Stimulated activated CD8-positive, alpha-beta memory T cell treated with anti-CD3 and anti-CD28 coated beads, Interleukin-4, amount 100 ng/mL, for 24 hours (primary cell): ENCODE measurements at regions not wholly inside any gene's neighbourhood (a gene's known extent, or its start where the extent isn't known, plus 50 kb on each side); places are given as distances from the start of the nearest gene placed in this dataset.

Source experiments
- DNase-seq: peaks from one replicate; pipeline ENCODE4 v3.0.0-alpha.2; 2020; ENCODE audit warnings: low read depth

DNA sequence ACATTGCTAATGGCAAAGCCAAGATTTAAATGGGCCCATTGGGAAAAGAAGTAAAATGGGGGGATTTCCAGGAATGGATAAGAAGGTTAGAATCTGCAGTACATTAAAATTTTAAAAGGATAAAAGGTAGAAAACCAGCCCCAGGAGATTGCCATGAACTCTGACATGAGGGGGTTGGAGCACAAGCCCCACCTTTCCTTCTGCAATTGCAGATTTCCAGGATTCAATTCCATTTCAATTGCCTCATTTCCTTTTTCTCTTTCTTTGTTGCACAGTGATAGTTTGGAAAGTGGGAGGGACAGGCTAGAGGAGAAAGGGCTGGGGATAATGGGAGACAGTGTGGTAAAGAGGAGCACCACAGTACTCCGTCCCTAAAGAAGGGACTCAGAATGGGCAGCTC lies 238.5 kb upstream of the RAB4A start:
- no peak for DNase-seq

DNA sequence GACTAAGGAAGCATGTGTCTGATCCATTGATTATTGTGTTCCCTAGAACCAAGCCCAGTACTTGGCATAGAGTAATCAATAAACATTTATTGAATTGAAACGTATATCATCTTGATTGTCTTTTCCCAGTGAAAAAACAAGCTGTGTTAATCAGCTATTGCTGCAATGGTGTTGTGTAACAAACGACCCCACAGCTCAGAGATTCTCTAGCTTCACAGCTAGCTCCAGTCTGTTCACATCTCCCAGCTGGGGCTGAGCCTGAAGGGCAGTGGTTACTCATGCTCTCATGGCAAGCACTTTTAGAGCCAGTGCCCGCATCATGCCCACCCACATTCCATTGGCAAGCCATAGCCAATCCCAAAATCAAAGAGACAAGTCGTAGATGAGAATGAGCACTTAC lies 237.4 kb upstream of the RAB4A start:
- DNase-seq: no peak

DNA sequence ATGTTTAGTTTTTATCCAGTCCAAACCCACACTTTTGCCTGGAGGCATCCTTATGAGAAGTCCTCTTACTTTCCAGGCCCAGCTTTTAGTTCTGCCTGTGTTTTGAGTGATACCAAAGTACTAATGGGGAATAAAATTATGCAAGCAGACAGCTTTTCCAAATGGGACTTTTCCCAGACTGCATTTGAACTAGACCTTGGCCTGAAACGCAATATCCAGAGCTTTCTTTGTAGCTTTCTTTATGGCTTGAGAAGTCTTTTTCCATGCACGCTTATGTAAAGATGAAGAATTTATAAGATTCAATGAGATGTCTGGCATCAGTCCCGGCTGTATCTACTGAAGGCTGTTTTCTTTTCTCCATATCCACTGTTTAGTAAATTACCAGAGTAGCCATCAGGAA lies 236.6 kb upstream of the RAB4A start:
- DNase-seq: no peak

GRCh38 chr1:229035054-229035747 lies 235.7 kb upstream of the RAB4A start:
- no peak for DNase-seq

DNA sequence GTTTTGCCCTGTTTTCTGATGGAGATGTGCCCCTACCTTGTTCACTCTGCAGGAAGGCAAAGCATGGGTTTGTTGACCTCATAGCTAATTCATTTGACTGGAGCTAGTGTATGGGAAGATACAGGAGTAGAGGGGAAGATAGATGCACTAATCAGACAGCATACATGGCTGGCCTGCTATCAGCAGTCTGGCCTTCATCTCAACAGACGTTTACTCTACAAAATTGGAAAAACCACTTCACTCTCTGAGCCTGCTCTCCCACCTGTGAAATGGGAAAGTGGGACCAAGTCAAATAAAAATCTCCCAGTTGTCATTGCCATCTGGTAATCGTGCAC lies 235.2 kb upstream of the RAB4A start:
- no peak for DNase-seq

DNA sequence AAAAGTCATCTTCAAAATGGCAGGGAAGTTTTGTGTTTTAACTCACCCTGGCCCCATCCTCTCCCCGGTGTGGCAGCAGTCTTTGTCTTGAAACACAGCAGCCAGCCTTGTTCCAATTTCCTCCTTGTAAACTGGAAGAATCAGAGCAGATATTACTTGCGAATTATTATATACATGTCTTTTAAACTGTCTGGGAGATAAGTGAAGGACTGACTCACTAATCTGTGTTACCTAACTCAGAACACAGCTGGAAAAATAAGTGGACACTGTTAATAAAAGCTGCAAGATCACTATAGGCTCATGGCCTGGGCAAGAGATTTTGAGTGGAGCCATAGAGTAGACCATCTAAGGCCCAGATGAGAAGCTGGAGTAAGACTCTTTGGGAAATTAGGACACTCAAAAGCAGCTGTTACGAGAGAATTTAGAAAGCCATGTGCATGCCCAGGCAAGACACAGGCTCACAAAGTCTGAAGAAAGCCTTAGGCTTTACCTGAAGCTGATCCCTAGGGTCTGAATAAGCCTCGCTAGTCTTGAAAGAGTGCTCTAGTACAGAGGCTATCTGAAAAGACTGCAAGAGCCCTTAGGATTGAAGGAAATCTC lies 233.0 kb upstream of the RAB4A start:
- DNase-seq: no peak

GRCh38 chr1:229040630-229041358 lies 230.1 kb upstream of the RAB4A start:
- DNase-seq: no peak

DNA sequence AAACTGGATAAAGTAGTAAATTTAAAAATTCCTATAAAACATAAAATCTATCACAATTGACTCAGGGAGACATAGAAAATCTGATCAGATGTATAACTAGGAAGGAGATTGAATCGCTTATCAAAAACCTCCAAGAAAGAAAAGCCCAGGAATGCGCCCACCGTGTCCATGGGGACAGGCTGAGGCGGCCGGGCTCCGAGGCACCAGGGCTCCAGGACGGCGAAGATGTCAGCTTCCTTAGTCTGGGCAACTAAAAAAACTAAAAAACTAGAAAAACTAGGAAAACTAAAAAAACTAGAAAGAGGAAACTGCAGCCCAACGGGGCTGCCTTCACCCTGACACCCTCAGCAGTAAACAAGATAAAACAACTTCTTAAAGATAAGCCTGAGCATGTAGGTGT lies 229.0 kb upstream of the RAB4A start:
- no peak for DNase-seq

- no peak for DNase-seq
Observed at GRCh38 chr1:229042482-229042881, 228.4 kb upstream of the RAB4A start.

DNA sequence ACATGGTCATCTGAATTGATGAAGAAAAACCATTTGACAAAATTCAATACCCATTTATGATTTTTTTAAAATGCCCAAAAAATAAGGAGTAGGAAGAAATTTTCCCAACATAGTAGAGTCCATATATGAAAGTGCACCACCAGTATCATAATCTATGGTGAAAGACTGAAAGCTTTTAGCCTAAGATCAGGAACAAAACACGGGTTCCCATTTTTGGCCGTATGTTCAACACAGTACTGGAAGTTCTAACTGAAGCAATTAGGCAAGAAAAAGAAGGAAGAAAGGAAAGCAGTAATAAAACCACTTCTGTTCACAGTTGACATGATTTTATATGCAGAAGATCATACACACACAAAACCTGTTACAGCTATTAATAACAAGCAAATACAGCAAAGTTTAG lies 227.8 kb upstream of the RAB4A start:
- DNase-seq: no peak

- no peak for DNase-seq
Observed at GRCh38 chr1:229046251-229046853, 224.6 kb upstream of the RAB4A start.

- DNase-seq: no peak
Observed at GRCh38 chr1:229047161-229047839, 223.6 kb upstream of the RAB4A start.

DNA sequence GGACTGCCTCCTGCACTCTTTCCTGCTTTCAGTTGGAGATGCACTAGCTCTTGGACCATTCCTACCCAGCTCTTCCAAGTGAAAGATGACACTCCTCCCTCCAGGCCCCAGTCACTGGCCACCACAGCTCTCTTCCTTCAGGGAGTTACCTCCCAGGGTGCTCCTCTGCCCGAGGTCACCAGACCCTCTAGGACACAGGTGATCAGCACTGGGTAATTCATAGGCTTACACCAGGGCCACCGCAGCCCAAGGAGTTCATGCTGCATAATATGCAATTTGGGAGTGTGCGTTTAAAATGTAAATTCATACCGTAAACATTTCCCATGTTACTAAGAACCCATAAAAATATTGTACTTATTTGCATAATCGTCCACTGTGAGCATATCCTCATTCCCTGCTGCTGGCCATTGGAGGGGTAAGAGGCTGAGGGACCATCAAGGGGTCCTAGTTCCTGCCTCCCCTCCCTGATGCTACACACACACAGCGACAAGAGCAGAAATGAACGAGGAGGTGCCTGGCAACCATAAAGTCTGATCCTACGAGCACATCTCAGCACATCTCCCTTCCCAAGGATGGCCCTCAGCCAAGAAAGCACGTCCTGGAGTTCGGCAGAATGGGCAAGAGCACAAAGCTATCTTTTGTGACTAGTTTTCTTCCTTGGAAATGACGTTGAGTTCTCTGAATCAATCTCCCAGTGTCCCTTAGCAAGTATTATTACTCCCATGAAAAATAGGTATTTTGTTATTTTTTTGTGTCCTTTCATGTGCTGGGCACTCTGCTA lies 222.9 kb upstream of the RAB4A start:
- DNase-seq: no peak

DNA sequence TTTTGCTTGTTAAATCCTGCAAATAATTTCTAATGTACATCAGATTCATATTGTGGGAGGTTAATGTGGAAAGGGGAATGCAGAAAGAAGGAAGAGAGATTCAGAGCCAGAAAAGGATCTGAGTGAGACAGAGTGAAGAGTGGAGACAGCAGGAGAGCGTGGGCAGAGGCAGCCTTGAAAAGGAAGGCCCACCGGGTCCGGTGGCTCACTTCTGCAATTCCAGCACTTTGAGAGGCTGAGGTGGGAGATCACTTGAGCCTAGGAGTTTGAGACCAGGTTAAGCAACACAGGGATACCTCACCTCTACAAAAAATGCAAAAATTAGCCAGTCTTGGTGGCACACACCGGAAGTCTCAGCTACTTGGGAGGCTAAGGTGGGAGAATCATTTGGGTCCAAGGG lies 222.0 kb upstream of the RAB4A start:
- no peak for DNase-seq

DNA sequence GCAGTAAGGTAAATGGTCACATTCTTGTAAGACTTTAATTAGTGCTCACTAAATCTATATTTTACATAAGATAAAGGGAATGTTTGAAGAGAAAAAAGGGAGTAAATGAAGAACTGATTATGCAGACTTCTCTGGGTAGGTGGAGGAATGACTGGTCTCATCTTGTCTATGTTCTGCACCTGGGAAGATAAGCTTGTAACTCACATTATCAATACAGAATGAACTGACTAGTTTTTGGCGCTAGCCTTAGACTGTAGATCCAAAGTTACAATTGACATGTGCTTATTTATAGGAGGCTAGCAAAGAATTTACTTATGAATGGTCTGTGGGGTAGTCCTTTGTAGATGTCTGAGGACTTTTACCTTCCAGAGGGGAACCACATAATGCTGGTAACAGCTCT lies 214.9 kb upstream of the RAB4A start:
- DNase-seq: no peak

- peak; percentile 8 for DNase-seq
Observed at GRCh38 chr1:229058111-229058561, 212.8 kb upstream of the RAB4A start.

DNA sequence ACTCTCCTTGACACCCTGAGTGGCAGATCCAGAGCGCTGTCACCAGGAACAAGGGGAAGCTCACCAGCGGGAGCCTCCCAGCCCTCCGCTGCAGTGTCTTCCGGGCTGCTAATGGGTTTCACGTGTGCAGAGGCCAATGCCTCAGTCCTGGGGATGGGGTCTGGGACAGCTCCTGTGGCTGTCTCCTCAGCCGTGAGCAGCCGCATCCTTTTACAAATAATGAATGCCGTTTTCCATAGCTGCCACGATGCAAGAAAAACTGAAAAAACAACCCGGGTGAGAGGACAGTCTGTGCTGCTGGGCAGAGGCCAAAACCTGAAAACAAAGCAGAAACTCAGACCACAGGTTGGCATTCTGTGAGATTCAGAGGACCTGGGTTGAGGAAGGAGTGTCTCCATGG lies 212.2 kb upstream of the RAB4A start:
- DNase-seq: no peak

DNA sequence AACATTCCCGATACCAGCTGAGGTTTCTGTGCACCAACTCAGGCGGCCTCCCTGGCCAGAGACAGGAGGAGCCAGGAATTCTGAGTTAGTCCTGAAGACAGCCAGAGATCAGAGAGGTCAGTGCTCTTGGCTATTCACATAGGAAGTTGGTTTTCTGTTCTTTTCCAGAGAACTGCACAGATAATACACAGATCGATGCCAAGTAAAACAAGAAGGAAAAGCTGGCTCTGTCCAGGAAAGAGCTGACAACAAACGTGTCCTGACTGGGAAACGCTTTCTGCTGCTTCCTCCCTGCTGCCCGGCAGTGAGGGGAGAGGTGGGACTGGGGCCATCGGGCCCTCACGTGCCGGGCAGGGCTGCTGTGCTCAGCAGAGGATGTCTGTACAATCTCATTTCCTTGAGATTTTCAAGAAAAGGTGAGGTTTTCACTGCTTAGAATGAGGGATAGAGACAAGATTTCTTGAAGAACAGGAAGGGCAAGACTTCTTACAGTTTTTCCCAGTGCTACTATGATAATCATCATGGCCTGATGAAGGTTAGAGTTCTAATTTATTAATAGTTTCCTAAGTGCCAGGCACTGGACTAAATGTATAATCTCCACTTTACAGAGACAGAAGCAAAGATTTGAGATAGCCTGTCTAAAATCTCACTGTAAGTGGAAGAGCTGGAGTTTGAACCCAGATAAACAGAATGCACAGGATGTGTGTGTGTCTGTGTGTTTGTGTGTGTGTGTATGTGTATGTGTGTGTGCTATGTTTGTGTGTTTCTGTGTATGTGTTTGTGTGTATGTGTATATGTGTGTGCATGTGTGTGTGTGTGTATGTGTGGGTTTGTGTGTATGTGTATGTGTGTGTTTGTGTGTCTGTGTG lies 211.0 kb upstream of the RAB4A start:
- no peak for DNase-seq

DNA sequence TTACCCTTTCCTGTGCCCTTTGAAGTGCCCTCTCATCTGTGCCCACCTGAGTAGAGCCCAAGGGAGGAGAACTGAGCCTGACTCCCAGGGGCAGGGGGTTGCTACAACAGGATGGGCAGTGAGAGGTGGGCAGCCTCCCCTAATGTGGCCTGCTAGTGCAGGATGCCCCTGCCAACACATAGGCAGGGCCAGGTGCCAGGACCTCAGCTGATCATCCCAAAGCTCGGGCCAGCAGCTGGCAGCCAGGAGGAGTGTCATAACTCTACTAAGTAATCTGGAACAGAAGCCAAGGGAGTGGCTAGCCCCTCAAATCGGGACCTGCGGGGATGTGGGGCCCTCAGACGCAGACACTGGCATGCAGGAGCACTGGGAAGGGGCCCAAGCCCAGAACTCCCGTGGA lies 208.8 kb upstream of the RAB4A start:
- DNase-seq: no peak

DNA sequence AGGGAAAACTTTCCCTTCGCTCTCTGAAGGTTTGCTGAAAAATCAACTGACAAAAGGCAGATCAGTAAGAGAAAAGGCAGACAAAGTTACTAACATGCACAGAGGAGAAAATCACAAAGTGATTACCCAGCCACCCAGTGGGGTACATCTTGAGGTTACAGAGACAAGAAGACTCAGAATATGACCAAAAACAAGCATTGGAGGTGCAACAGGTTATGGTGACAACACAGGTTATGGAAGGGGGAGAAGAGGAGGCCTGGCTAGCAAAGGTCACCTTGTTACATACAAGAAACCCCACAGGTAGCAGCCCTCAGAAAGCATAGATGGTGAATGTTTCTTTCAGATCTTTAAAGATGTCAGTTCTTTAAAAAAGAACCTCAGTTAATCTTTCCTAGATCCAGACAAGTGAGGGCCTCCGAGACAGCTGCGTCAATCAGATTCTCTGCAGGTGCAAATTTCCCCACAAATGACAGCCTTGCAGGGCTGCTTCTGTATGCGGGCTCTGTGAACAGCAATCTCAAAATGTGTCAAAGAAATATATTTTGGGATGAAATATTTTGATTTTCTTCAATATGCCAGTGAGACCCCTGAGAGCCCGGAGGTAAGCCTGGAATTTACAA lies 207.6 kb upstream of the RAB4A start:
- DNase-seq: no peak
